HG03442 (cell line): ENCODE measurements at regions not wholly inside any gene's neighbourhood (a gene's known extent, or its start where the extent isn't known, plus 50 kb on each side); places are given as distances from the start of the nearest gene placed in this dataset.

Source experiments
- ATAC-seq: cut with Tn5 transposase; IDR thresholded peaks from one replicate; pipeline ENCODE4 v1.9.1; 2021; ENCODE audit warnings: mild to moderate bottlenecking, moderate library complexity; ENCODE audit not compliant: unreplicated experiment

DNA sequence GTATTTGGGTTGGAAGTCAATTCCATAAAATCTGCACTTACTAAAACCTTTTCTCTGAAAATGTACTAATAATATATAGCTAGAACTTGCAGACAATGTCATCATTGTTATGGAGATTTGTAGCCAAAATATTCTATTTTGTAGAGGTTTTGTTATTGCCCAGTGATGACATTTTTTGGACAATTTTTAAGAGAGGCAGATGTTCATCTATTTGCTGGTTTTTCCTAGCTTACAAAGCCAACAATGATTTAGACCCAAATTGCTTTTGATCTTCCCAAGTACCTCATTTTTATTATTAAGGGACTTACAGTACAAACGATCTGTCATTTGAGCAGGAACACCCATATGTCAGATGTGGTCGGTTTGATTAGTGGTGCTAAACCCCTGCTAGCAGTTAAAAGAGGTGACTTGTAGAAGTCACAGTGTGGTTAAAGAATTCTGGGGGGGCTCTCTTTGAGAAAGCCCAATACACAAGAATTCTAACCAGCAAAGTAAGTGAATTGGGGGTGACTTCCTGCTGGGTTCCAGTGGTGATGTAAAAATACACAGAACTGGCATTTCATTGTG, 136.2 kb downstream of the KIT start:
- no peak for ATAC-seq
